CD14-positive monocyte (primary cell): ENCODE measurements at regions not wholly inside any gene's neighbourhood (a gene's known extent, or its start where the extent isn't known, plus 50 kb on each side); places are given as distances from the start of the nearest gene placed in this dataset.

Source experiments
- DNase-seq, 3 donors: peaks; one replicate each; pipeline ENCODE4 v3.0.0-alpha.2; 2011 to 2022
- H2AFZ ChIP-seq: 2 replicates; pipeline ENCODE4 v1.6.0; 2012; ENCODE audit warnings: mild to moderate bottlenecking, low read depth, low read length, inconsistent platforms; ENCODE audit not compliant: insufficient read depth, poor library complexity, severe bottlenecking
- H3K27ac ChIP-seq, 2 donors: 1 replicate in 1 of 2; 2 replicates in 1 of 2; pipeline ENCODE4 v1.5.1; 2012 to 2013; ENCODE audit warnings: low read length in 2 of 2, control low read depth in 1 of 2, inconsistent platforms in 1 of 2, low read depth in 1 of 2, mild to moderate bottlenecking in 1 of 2
- H3K27me3 ChIP-seq, 2 donors: one replicate each; pipeline versions ENCODE4 v1.6.0 to v1.6.1; 2011 to 2013; ENCODE audit warnings: low read length in 2 of 2; ENCODE audit not compliant: control insufficient read depth in 2 of 2, insufficient read depth in 2 of 2
- H3K36me3 ChIP-seq, 2 donors: replicated peaks in 1 of 2; 1 replicate in 1 of 2; 2 replicates in 1 of 2; pipeline versions ENCODE4 v1.5.1 to v1.6.1; 2012 to 2013; ENCODE audit warnings: low read length in 2 of 2, control low read depth in 1 of 2, inconsistent platforms in 1 of 2, mild to moderate bottlenecking in 1 of 2; ENCODE audit not compliant: insufficient read depth in 2 of 2, control insufficient read depth in 1 of 2
- H3K4me1 ChIP-seq, 2 donors: 1 replicate in 1 of 2; 2 replicates in 1 of 2; pipeline versions ENCODE4 v1.5.1 to v1.6.1; 2012 to 2013; ENCODE audit warnings: low read length in 2 of 2, control low read depth in 1 of 2, inconsistent platforms in 1 of 2, mild to moderate bottlenecking in 1 of 2, moderate library complexity in 1 of 2; ENCODE audit not compliant: insufficient read depth in 2 of 2, control insufficient read depth in 1 of 2
- H3K4me2 ChIP-seq: replicated peaks from 2 replicates; pipeline ENCODE3; 2012; ENCODE audit warnings: low read length, moderate library complexity, mild to moderate bottlenecking; ENCODE audit not compliant: poor library complexity, severe bottlenecking; ENCODE audit errors: extremely low read depth
- H3K4me3 ChIP-seq, 3 experiments: fragments of 200-600 bp in 1 of 3; sonication (generic) in 1 of 3; replicated peaks in 1 of 3; 1 replicate in 2 of 3; 2 replicates in 1 of 3; pipeline ENCODE4 v1.5.1; 2011 to 2013; ENCODE audit warnings: low read length in 3 of 3, mild to moderate bottlenecking in 3 of 3, control low read depth in 2 of 3, low read depth in 2 of 3, inconsistent platforms in 1 of 3, moderate library complexity in 1 of 3
- H3K79me2 ChIP-seq: 2 replicates; pipeline ENCODE4 v1.6.0; 2012; ENCODE audit warnings: mild to moderate bottlenecking, control low read depth, inconsistent platforms, low read length, moderate library complexity; ENCODE audit not compliant: insufficient read depth
- H3K9ac ChIP-seq: 2 replicates; pipeline ENCODE4 v1.6.0; 2017; ENCODE audit warnings: low read length, mild to moderate bottlenecking; ENCODE audit not compliant: insufficient read depth, poor library complexity, severe bottlenecking
- H3K9me3 ChIP-seq, 2 donors: replicated peaks in 1 of 2; 1 replicate in 1 of 2; 2 replicates in 1 of 2; pipeline versions ENCODE4 v1.5.1 to v1.6.1; 2012 to 2013; ENCODE audit warnings: low read length in 2 of 2, control low read depth in 1 of 2; ENCODE audit not compliant: control insufficient read depth in 1 of 2, insufficient read depth in 1 of 2
- H4K20me1 ChIP-seq: 2 replicates; pipeline ENCODE4 v1.6.0; 2012; ENCODE audit warnings: mild to moderate bottlenecking, low read length, control low read depth, moderate library complexity; ENCODE audit not compliant: insufficient read depth
- H3K27ac Mint-ChIP-seq, 7 donors: one replicate each; pipeline ENCODE4 v1.8.0; 2020; ENCODE audit warnings: mild to moderate bottlenecking in 7 of 7, mixed read lengths in 7 of 7, moderate library complexity in 6 of 7, inconsistent platforms in 2 of 7
- H3K27me3 Mint-ChIP-seq, 3 donors: one replicate each; pipeline ENCODE4 v1.8.0; 2021 to 2022; ENCODE audit warnings: low read depth in 3 of 3, mild to moderate bottlenecking in 3 of 3, mixed read lengths in 3 of 3, moderate library complexity in 3 of 3, inconsistent platforms in 1 of 3
- H3K36me3 Mint-ChIP-seq, 2 donors: one replicate each; pipeline ENCODE4 v1.8.0; 2020; ENCODE audit warnings: mixed read lengths in 2 of 2, inconsistent platforms in 1 of 2, mild to moderate bottlenecking in 1 of 2
- H3K4me1 Mint-ChIP-seq: one replicate; pipeline ENCODE4 v1.8.0; 2020; ENCODE audit warnings: mild to moderate bottlenecking, mixed read lengths
- H3K4me3 Mint-ChIP-seq, 2 donors: one replicate each; pipeline ENCODE4 v1.8.0; 2020; ENCODE audit warnings: mild to moderate bottlenecking in 2 of 2, mixed read lengths in 2 of 2, moderate library complexity in 1 of 2
- H3K9me3 Mint-ChIP-seq, 7 donors: one replicate each; pipeline ENCODE4 v1.8.0; 2020 to 2022; ENCODE audit warnings: mixed read lengths in 7 of 7, mild to moderate bottlenecking in 6 of 7, moderate library complexity in 6 of 7, inconsistent platforms in 2 of 7
- CTCF ChIP-seq: fragments of 200-600 bp; IDR thresholded peaks from one replicate; pipeline ENCODE4 v1.8.0; 2022; ENCODE audit warnings: antibody characterized with exemption, mild to moderate bottlenecking
- WGBS: methylation state at CpG from one replicate; pipeline ENCODE4 v1.1.5; 2013; ENCODE audit warnings: missing lambda C conversion rate; ENCODE audit not compliant: insufficient coverage; 5-methylcytosine and 5-hydroxymethylcytosine counted together
- intact Hi-C, 2 donors: fragments of 100-400 bp; cut with micrococcal nuclease; formaldehyde crosslinking; loops; one replicate each; pipeline versions ENCODE4 v1.15.0 to v1.15.1; 2023

GRCh38 chr2:164314148-164314547 is 307.1 kb downstream of the GRB14 start:
- H3K9me3 ChIP-seq = no peaks in the 10 kb centered on the region
- TF ChIP-seq CTCF = no peak
- H2AFZ ChIP-seq = no peak overlapping the region
- no peaks in the 10 kb centered on the region for H3K36me3 ChIP-seq
- H3K79me2 ChIP-seq = no peaks in the 10 kb centered on the region
- Mint-ChIP-seq H3K4me3 (no peak overlapping the region), H3K4me1 (no peaks in the 10 kb centered on the region), H3K9me3 (no peaks in the 10 kb centered on the region), H3K27ac (no peak overlapping the region), H3K27me3 (no peaks in the 10 kb centered on the region), H3K36me3 (no peaks in the 10 kb centered on the region)
- H3K27me3 ChIP-seq = no peaks in the 10 kb centered on the region
- intact Hi-C loops = no loop called here
- H3K27ac ChIP-seq = no peak overlapping the region
- no peak overlapping the region for H3K9ac ChIP-seq
- no peak for DNase-seq
- WGBS = 72% methylated on average over 3 of the region's 4 CpGs
- no peaks in the 10 kb centered on the region for H4K20me1 ChIP-seq
- H3K4me2 ChIP-seq = no peak overlapping the region
- no peaks in the 10 kb centered on the region for H3K4me1 ChIP-seq
- no peak overlapping the region for H3K4me3 ChIP-seq

DNA sequence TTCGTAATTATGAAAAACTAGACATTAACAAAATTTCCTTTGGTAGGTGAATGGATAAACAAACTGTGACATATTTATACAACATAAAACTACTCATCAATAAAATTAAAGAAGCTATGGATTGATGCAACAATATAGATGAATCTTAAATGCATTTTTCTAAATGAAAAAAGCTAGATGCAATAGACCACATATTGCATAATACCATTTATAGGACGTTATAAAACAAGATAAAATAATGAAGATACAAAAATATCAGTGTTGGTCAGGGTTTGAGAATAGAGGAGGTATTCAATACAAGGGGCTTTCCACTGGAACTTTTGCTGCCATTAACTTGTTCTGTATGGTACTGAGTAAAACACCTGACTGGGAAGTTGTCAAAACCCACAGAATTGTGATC is 314.4 kb downstream of the GRB14 start:
- no peaks in the 10 kb centered on the region for H4K20me1 ChIP-seq
- no peak overlapping the region for H3K27ac Mint-ChIP-seq
- no peak overlapping the region for H3K27ac ChIP-seq
- no peaks in the 10 kb centered on the region for H3K27me3 ChIP-seq
- H3K79me2 ChIP-seq = no peaks in the 10 kb centered on the region
- H3K36me3 Mint-ChIP-seq = no peaks in the 10 kb centered on the region
- H3K4me1 Mint-ChIP-seq = no peaks in the 10 kb centered on the region
- H3K27me3 Mint-ChIP-seq = no peaks in the 10 kb centered on the region
- TF ChIP-seq CTCF = no peak
- no peaks in the 10 kb centered on the region for H3K4me1 ChIP-seq
- no peaks in the 10 kb centered on the region for H3K36me3 ChIP-seq
- H3K4me3 ChIP-seq = no peak overlapping the region
- no peak for DNase-seq
- intact Hi-C loops = no loop called here
- H3K9me3 ChIP-seq = no peaks in the 10 kb centered on the region
- no CpG with 5 or more reads among the region's 2 CpGs for WGBS
- no peak overlapping the region for H3K9ac ChIP-seq
- H3K4me3 Mint-ChIP-seq = no peak overlapping the region
- no peak overlapping the region for H2AFZ ChIP-seq
- H3K9me3 Mint-ChIP-seq = peaks cover 0 to 4% (median 0%) of the 10 kb centered on the region in 7 donors
- no peak overlapping the region for H3K4me2 ChIP-seq
